ENCODE measurements at regions not wholly inside any gene's neighbourhood (a gene's known extent, or its start where the extent isn't known, plus 50 kb on each side); places are given as distances from the start of the nearest gene placed in this dataset.
A peak's percentile ranks its signal among the peaks of the same experiment; 100 is the strongest.

GRCh38 chr1:200265104-200265503 is 144.7 kb downstream of the ZNF281 start:
- Histone ChIP-seq H3K27me3 (ENCODE audit: control insufficient read depth in 4 of 4, insufficient read depth in 4 of 4, low read length in 3 of 4) (no peaks in the 10 kb centered on the region), H3K27ac (ENCODE audit: low read depth in 1 of 2, low read length in 2 of 2) (no peak overlapping the region), H3K9me3 (ENCODE audit: control insufficient read depth in 4 of 4, low read length in 3 of 4) (no peaks in the 10 kb centered on the region), H3K9ac (ENCODE audit: low read depth in 1 of 2, low read length in 2 of 2) (no peak overlapping the region), H3K4me3 (ENCODE audit: low read depth in 1 of 3, low read length in 3 of 3) (no peak overlapping the region), H3K36me3 (ENCODE audit: control insufficient read depth in 4 of 4, insufficient read depth in 3 of 4, low read depth in 1 of 4, low read length in 3 of 4) (no peaks in the 10 kb centered on the region), H3K4me1 (ENCODE audit: control insufficient read depth in 4 of 4, insufficient read depth in 4 of 4, low read length in 3 of 4) (peaks cover 0 to 18% (median 2%) of the 10 kb centered on the region in 4 donors)
- no peak for DNase-seq (ENCODE audit: low spot score)
- 95% methylated on average over 1 of the region's 1 CpG for WGBS
- no peak for TF ChIP-seq RAD21 (IDR thresholded peaks at IDR 0.05)
- TF ChIP-seq CTCF (IDR thresholded peaks at IDR 0.05; ENCODE audit: low read depth, low read length, missing input control) = no peak
- no peak for TF ChIP-seq FOXA2 (IDR thresholded peaks at IDR 0.05)
- no peak for TF ChIP-seq MAX (IDR thresholded peaks at IDR 0.05)
- TF ChIP-seq GABPA (IDR thresholded peaks at IDR 0.05 in 1 of 2, conservative IDR thresholded peaks at IDR 0.05 in 1 of 2) = no peak

GRCh38 chr1:200263203-200263602 is 146.6 kb downstream of the ZNF281 start:
- no peak for DNase-seq (ENCODE audit: low spot score)
- TF ChIP-seq HNF4A (conservative IDR thresholded peaks at IDR 0.05) = peak; percentile 3 to 20
- TF ChIP-seq HNF4G (IDR thresholded peaks at IDR 0.05) = no peak

GRCh38 chr1:200262326-200262965 is 147.4 kb downstream of the ZNF281 start:
- Histone ChIP-seq H3K9ac (ENCODE audit: low read depth in 1 of 2, low read length in 2 of 2) (no peak overlapping the region), H3K4me1 (ENCODE audit: control insufficient read depth in 4 of 4, insufficient read depth in 4 of 4, low read length in 3 of 4) (peaks cover 0 to 11% (median 0%) of the 10 kb centered on the region in 4 donors), H3K27me3 (ENCODE audit: control insufficient read depth in 4 of 4, insufficient read depth in 4 of 4, low read length in 3 of 4) (no peaks in the 10 kb centered on the region), H3K27ac (ENCODE audit: low read depth in 1 of 2, low read length in 2 of 2) (no peak overlapping the region), H3K4me3 (ENCODE audit: low read depth in 1 of 3, low read length in 3 of 3) (no peak overlapping the region), H3K36me3 (ENCODE audit: control insufficient read depth in 4 of 4, insufficient read depth in 3 of 4, low read depth in 1 of 4, low read length in 3 of 4) (no peaks in the 10 kb centered on the region), H3K9me3 (ENCODE audit: control insufficient read depth in 4 of 4, low read length in 3 of 4) (no peaks in the 10 kb centered on the region)
- 89% methylated on average over 7 of the region's 7 CpGs for WGBS
- TF ChIP-seq FOXA2 (IDR thresholded peaks at IDR 0.05) (no peak), REST (IDR thresholded peaks at IDR 0.05) (no peak), GABPA (IDR thresholded peaks at IDR 0.05 in 1 of 2, conservative IDR thresholded peaks at IDR 0.05 in 1 of 2) (no peak), NR2F2 (IDR thresholded peaks at IDR 0.05) (no peak), TAF1 (conservative IDR thresholded peaks at IDR 0.05) (no peak), HNF4G (IDR thresholded peaks at IDR 0.05) (no peak), ATF3 (IDR thresholded peaks at IDR 0.05) (no peak)
- DNase-seq (ENCODE audit: low spot score) = no peak

More at GRCh38 chr1:200263203-200263602, 146.6 kb downstream of the ZNF281 start:
- 70% methylated on average over 3 of the region's 3 CpGs for WGBS
- Histone ChIP-seq H3K9me3 (ENCODE audit: control insufficient read depth in 4 of 4, low read length in 3 of 4) (no peaks in the 10 kb centered on the region), H3K4me1 (ENCODE audit: control insufficient read depth in 4 of 4, insufficient read depth in 4 of 4, low read length in 3 of 4) (peaks cover 0 to 18% (median 2%) of the 10 kb centered on the region in 4 donors), H3K27ac (ENCODE audit: low read depth in 1 of 2, low read length in 2 of 2) (no peak overlapping the region), H3K4me3 (ENCODE audit: low read depth in 1 of 3, low read length in 3 of 3) (no peak overlapping the region), H3K27me3 (ENCODE audit: control insufficient read depth in 4 of 4, insufficient read depth in 4 of 4, low read length in 3 of 4) (no peaks in the 10 kb centered on the region), H3K36me3 (ENCODE audit: control insufficient read depth in 4 of 4, insufficient read depth in 3 of 4, low read depth in 1 of 4, low read length in 3 of 4) (no peaks in the 10 kb centered on the region), H3K9ac (ENCODE audit: low read depth in 1 of 2, low read length in 2 of 2) (no peak overlapping the region)

All from liver (tissue), 8 donors.